GM23338 (cell line): ENCODE measurements at regions not wholly inside any gene's neighbourhood (a gene's known extent, or its start where the extent isn't known, plus 50 kb on each side); places are given as distances from the start of the nearest gene placed in this dataset.

Experiments
- CREB1 ChIP-seq: fragments of 250-450 bp; sonication (Bioruptor Pico); IDR thresholded peaks from 2 replicates; pipeline ENCODE4 v1.5.0; 2020; ENCODE audit warnings: low read depth, mild to moderate bottlenecking, moderate library complexity
- EZH2 ChIP-seq: fragments of 200-600 bp; sonication (generic); IDR thresholded peaks from one replicate; pipeline ENCODE4 v1.8.0; 2017; ENCODE audit warnings: antibody characterized with exemption, mild to moderate bottlenecking, low read depth; ENCODE audit not compliant: unreplicated experiment
- EZH2phosphoT487 ChIP-seq: fragments of 200-600 bp; sonication (generic); IDR thresholded peaks from one replicate; pipeline ENCODE4 v1.8.1; 2018; ENCODE audit warnings: antibody characterized with exemption; ENCODE audit not compliant: unreplicated experiment
- POLR2AphosphoS5 ChIP-seq: IDR thresholded peaks from 2 replicates; pipeline ENCODE4 v1.6.1; 2016; ENCODE audit warnings: antibody characterized with exemption, low read depth
- ZNF114 ChIP-seq: fragments of 250-450 bp; sonication (Bioruptor Pico); IDR thresholded peaks from 2 replicates; pipeline ENCODE4 v1.5.0; 2020; ENCODE audit warnings: mild to moderate bottlenecking, moderate library complexity
- TF ChIP-seq, protein P1 (sequence below), 2 experiments: fragments of 200-600 bp in 1 of 2; sonication (generic) in 1 of 2; conservative IDR thresholded peaks; 2 replicates each; pipeline versions ENCODE4 v1.5.1 to v1.6.1; 2016 to 2017; ENCODE audit warnings: antibody characterized with exemption in 2 of 2, low read depth in 2 of 2, mild to moderate bottlenecking in 2 of 2, moderate library complexity in 1 of 2
- TF ChIP-seq, protein P2 (sequence below): IDR thresholded peaks from one replicate; pipeline ENCODE4 v1.6.1; 2018; ENCODE audit warnings: antibody characterized with exemption; ENCODE audit not compliant: unreplicated experiment

DNA sequence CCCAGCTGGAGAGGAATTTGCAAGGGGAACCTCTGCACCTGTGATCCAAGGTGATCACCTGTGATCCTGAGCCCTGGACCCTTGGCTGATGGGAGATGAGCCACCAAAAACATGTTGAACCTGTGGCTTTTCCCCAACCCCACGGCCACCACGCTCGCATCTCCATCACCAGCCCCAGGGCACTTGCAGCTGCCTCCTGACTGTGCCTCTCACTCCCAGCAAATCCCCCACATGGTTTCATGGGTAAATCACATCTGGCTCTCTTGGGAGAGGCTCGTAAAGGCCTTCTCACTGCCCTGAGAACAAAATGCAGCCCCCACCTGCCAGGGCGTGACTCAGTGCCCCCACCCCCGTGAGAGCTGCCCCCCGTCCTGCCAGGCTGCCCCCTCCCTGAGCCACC lies 76.0 kb downstream of the RFLNA start:
- no peak for TF ChIP-seq CREB1 (CRISPR knock-in tag)
- TF ChIP-seq, protein P1, sequence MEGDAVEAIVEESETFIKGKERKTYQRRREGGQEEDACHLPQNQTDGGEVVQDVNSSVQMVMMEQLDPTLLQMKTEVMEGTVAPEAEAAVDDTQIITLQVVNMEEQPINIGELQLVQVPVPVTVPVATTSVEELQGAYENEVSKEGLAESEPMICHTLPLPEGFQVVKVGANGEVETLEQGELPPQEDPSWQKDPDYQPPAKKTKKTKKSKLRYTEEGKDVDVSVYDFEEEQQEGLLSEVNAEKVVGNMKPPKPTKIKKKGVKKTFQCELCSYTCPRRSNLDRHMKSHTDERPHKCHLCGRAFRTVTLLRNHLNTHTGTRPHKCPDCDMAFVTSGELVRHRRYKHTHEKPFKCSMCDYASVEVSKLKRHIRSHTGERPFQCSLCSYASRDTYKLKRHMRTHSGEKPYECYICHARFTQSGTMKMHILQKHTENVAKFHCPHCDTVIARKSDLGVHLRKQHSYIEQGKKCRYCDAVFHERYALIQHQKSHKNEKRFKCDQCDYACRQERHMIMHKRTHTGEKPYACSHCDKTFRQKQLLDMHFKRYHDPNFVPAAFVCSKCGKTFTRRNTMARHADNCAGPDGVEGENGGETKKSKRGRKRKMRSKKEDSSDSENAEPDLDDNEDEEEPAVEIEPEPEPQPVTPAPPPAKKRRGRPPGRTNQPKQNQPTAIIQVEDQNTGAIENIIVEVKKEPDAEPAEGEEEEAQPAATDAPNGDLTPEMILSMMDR (conservative IDR thresholded peaks at IDR 0.05; ENCODE audit: low read depth in 2 of 2) = no peak
- no peak for TF ChIP-seq EZH2phosphoT487
- no peak for TF ChIP-seq EZH2
- TF ChIP-seq, protein P2, sequence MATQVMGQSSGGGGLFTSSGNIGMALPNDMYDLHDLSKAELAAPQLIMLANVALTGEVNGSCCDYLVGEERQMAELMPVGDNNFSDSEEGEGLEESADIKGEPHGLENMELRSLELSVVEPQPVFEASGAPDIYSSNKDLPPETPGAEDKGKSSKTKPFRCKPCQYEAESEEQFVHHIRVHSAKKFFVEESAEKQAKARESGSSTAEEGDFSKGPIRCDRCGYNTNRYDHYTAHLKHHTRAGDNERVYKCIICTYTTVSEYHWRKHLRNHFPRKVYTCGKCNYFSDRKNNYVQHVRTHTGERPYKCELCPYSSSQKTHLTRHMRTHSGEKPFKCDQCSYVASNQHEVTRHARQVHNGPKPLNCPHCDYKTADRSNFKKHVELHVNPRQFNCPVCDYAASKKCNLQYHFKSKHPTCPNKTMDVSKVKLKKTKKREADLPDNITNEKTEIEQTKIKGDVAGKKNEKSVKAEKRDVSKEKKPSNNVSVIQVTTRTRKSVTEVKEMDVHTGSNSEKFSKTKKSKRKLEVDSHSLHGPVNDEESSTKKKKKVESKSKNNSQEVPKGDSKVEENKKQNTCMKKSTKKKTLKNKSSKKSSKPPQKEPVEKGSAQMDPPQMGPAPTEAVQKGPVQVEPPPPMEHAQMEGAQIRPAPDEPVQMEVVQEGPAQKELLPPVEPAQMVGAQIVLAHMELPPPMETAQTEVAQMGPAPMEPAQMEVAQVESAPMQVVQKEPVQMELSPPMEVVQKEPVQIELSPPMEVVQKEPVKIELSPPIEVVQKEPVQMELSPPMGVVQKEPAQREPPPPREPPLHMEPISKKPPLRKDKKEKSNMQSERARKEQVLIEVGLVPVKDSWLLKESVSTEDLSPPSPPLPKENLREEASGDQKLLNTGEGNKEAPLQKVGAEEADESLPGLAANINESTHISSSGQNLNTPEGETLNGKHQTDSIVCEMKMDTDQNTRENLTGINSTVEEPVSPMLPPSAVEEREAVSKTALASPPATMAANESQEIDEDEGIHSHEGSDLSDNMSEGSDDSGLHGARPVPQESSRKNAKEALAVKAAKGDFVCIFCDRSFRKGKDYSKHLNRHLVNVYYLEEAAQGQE = no peak
- no peak for TF ChIP-seq ZNF114 (CRISPR knock-in tag)
- no peak for TF ChIP-seq POLR2AphosphoS5
